ENCODE measurements at regions not wholly inside any gene's neighbourhood (a gene's known extent, or its start where the extent isn't known, plus 50 kb on each side); places are given as distances from the start of the nearest gene placed in this dataset.
"Not testable (repeated sequence)": the region's sequence is repeated elsewhere in the genome, so short reads cannot be mapped to it uniquely, and the experiment has no call there.

DNA sequence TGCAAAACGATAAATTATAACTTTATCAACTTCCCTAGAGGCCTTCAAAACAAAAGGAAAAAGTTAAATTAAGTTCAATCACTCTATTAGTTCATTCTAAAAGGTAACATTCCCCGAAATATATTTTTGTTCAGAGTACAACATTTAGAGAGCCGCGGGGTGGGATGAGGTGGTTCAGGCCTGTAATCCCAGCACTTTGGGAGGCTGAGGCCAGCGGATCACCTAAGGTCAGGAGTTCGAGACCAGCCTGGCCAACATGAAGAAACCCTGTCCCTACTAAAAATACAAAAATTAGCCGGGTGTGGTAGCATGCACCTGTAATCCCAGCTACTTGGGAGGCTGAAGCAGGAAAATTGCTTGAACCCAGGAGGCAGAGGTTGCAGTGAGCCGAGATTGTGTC lies 60.9 kb upstream of the ZNF217 start:
- TF ChIP-seq, protein P1, sequence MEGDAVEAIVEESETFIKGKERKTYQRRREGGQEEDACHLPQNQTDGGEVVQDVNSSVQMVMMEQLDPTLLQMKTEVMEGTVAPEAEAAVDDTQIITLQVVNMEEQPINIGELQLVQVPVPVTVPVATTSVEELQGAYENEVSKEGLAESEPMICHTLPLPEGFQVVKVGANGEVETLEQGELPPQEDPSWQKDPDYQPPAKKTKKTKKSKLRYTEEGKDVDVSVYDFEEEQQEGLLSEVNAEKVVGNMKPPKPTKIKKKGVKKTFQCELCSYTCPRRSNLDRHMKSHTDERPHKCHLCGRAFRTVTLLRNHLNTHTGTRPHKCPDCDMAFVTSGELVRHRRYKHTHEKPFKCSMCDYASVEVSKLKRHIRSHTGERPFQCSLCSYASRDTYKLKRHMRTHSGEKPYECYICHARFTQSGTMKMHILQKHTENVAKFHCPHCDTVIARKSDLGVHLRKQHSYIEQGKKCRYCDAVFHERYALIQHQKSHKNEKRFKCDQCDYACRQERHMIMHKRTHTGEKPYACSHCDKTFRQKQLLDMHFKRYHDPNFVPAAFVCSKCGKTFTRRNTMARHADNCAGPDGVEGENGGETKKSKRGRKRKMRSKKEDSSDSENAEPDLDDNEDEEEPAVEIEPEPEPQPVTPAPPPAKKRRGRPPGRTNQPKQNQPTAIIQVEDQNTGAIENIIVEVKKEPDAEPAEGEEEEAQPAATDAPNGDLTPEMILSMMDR (IDR thresholded peaks at IDR 0.05): not testable (repeated sequence)
- not testable (repeated sequence) for TF ChIP-seq EZH2 (IDR thresholded peaks at IDR 0.05)

Measured in neural progenitor cell (in vitro differentiated cells).